Caco-2 (cell line): ENCODE measurements at regions not wholly inside any gene's neighbourhood (a gene's known extent, or its start where the extent isn't known, plus 50 kb on each side); places are given as distances from the start of the nearest gene placed in this dataset.

Experiments
- BruUV-seq: library from RNA; stranded (reverse); fragments of 400-500 nt; replicated peaks from 2 replicates; lab custom pipeline; 2021; lab: Mats Ljungman, UMichigan
- CTCF ChIA-PET: fragments of 300-600 bp; sonication (Branson Sonifier 250); formaldehyde crosslinking; loops from one replicate; lab custom pipeline; 2022; ENCODE audit warnings: antibody characterized with exemption; lab: Charles Lee
- POLR2A ChIA-PET: fragments of 300-600 bp; sonication (Branson Sonifier 250); formaldehyde crosslinking; loops from one replicate; lab custom pipeline; 2022; ENCODE audit warnings: antibody characterized with exemption; lab: Charles Lee
- DNase-seq, 2 experiments: peaks; one replicate each; pipeline versions ENCODE4 v3.0.0 to v3.0.0-alpha.2; 2020 to 2022
- H3K27me3 ChIP-seq: replicated peaks from 2 replicates; pipeline ENCODE4 v1.6.0; 2011; ENCODE audit warnings: low read length; ENCODE audit not compliant: control insufficient read depth, insufficient read depth
- H3K36me3 ChIP-seq: 2 replicates; pipeline ENCODE4 v1.5.1; 2011; ENCODE audit warnings: low read length; ENCODE audit not compliant: control insufficient read depth, insufficient read depth
- H3K4me1 ChIP-seq: fragments of 250-450 bp; sonication (Bioruptor Pico); 2 replicates; pipeline ENCODE4 v1.5.1; 2020; ENCODE audit warnings: mild to moderate bottlenecking
- H3K4me3 ChIP-seq: 2 replicates; pipeline ENCODE4 v1.5.1; 2011; ENCODE audit warnings: low read depth, mild to moderate bottlenecking, control low read depth, low read length
- H3K9me3 ChIP-seq: fragments of 250-450 bp; sonication (Bioruptor Pico); 2 replicates; pipeline ENCODE4 v1.5.1; 2020; ENCODE audit warnings: mild to moderate bottlenecking, moderate library complexity
- H3K27ac Mint-ChIP-seq: one replicate; pipeline ENCODE4 v1.8.0; 2022; ENCODE audit warnings: mixed read lengths; ENCODE audit not compliant: unreplicated experiment
- H3K27me3 Mint-ChIP-seq: one replicate; pipeline ENCODE4 v1.8.0; 2022; ENCODE audit warnings: mixed read lengths; ENCODE audit not compliant: insufficient read depth, unreplicated experiment
- H3K36me3 Mint-ChIP-seq: one replicate; pipeline ENCODE4 v1.8.0; 2022; ENCODE audit warnings: mild to moderate bottlenecking, mixed read lengths; ENCODE audit not compliant: insufficient read depth, unreplicated experiment
- H3K4me1 Mint-ChIP-seq: one replicate; pipeline ENCODE4 v1.8.0; 2022; ENCODE audit warnings: low read depth, mixed read lengths; ENCODE audit not compliant: unreplicated experiment
- H3K4me3 Mint-ChIP-seq: one replicate; pipeline ENCODE4 v1.8.0; 2022; ENCODE audit warnings: mild to moderate bottlenecking, moderate library complexity, mixed read lengths; ENCODE audit not compliant: unreplicated experiment
- H3K9me3 Mint-ChIP-seq: one replicate; pipeline ENCODE4 v1.8.0; 2022; ENCODE audit warnings: mixed read lengths; ENCODE audit not compliant: unreplicated experiment
- CTCF ChIP-seq, 2 experiments: fragments of 200-600 bp in 1 of 2; IDR thresholded peaks; 1 replicate in 1 of 2; 2 replicates in 1 of 2; pipeline versions ENCODE4 v1.5.1 to v1.8.0; 2011 to 2022; ENCODE audit warnings: antibody characterized with exemption in 1 of 2, control low read depth in 1 of 2, inconsistent platforms in 1 of 2, low read depth in 1 of 2, low read length in 1 of 2, mild to moderate bottlenecking in 1 of 2, moderate library complexity in 1 of 2; ENCODE audit not compliant: insufficient read depth in 1 of 2, severe bottlenecking in 1 of 2, unreplicated experiment in 1 of 2
- intact Hi-C: fragments of 100-400 bp; cut with micrococcal nuclease; formaldehyde crosslinking; loops from one replicate; pipeline ENCODE4 v1.10.0; 2022; ENCODE audit not compliant: unreplicated experiment

- peak overlapping the region; percentile 93 for H3K27ac Mint-ChIP-seq
These were observed 223.5 kb downstream of the ZNF674 start for GRCh38 chrX:46321676-46322075.

GRCh38 chrX:46319750-46320149 is 225.5 kb downstream of the ZNF674 start:
- H3K36me3 Mint-ChIP-seq: peaks cover 29% of the 10 kb centered on the region
- no peaks in the 10 kb centered on the region for H3K27me3 Mint-ChIP-seq
- TF ChIP-seq CTCF (IDR thresholded peaks at IDR 0.05; ENCODE audit: insufficient read depth in 1 of 2, low read depth in 1 of 2, low read length in 1 of 2, severe bottlenecking in 1 of 2, unreplicated experiment in 1 of 2): no peak
- H3K27ac Mint-ChIP-seq: peak overlapping the region; percentile 93
- intact Hi-C loops: loop anchor here (1.0 to 5.0 kb wide), 2 partner anchors 109 to 467 kb away; no protein-coding TSS in a partner anchor
- H3K9me3 Mint-ChIP-seq: no peaks in the 10 kb centered on the region
- Histone ChIP-seq H3K9me3 (no peaks in the 10 kb centered on the region), H3K4me3 (no peak overlapping the region), H3K4me1 (peaks cover 58% of the 10 kb centered on the region), H3K36me3 (no peaks in the 10 kb centered on the region), H3K27me3 (no peaks in the 10 kb centered on the region)
- BruUV-seq: no TSS peak
- CTCF ChIA-PET: interaction anchor here (1.0 kb wide), 1 partner anchor 57 kb away, joined by 3 read pairs; no protein-coding TSS in a partner anchor
- H3K4me3 Mint-ChIP-seq: peak overlapping the region; percentile 52
- peaks cover 16% of the 10 kb centered on the region for H3K4me1 Mint-ChIP-seq
- DNase-seq: no peak
- POLR2A ChIA-PET: no interaction called here

More at GRCh38 chrX:46321676-46322075, 223.5 kb downstream of the ZNF674 start:
- Mint-ChIP-seq H3K4me3 (peak overlapping the region; percentile 38), H3K4me1 (peaks cover 21% of the 10 kb centered on the region), H3K36me3 (peaks cover 29% of the 10 kb centered on the region), H3K9me3 (no peaks in the 10 kb centered on the region), H3K27me3 (no peaks in the 10 kb centered on the region)
- Histone ChIP-seq H3K36me3 (no peaks in the 10 kb centered on the region), H3K27me3 (no peaks in the 10 kb centered on the region), H3K4me1 (peaks cover 77% of the 10 kb centered on the region), H3K9me3 (no peaks in the 10 kb centered on the region), H3K4me3 (no peak overlapping the region)
- POLR2A ChIA-PET: no interaction called here
- DNase-seq: no peak
- intact Hi-C loops: loop anchor here (5.0 kb wide), 1 partner anchor 469 kb away; no protein-coding TSS in a partner anchor
- CTCF ChIA-PET: no interaction called here
- no TSS peak for BruUV-seq
- no peak for TF ChIP-seq CTCF (IDR thresholded peaks at IDR 0.05; ENCODE audit: insufficient read depth in 1 of 2, low read depth in 1 of 2, low read length in 1 of 2, severe bottlenecking in 1 of 2, unreplicated experiment in 1 of 2)

GRCh38 chrX:46318551-46318950 is 226.7 kb downstream of the ZNF674 start:
- Histone ChIP-seq H3K4me1 (peaks cover 55% of the 10 kb centered on the region), H3K4me3 (no peak overlapping the region), H3K9me3 (no peaks in the 10 kb centered on the region), H3K27me3 (no peaks in the 10 kb centered on the region), H3K36me3 (no peaks in the 10 kb centered on the region)
- peak overlapping the region; percentile 43 for H3K27ac Mint-ChIP-seq
- intact Hi-C loops: no loop called here
- no TSS peak for BruUV-seq
- H3K4me3 Mint-ChIP-seq: no peak overlapping the region
- TF ChIP-seq CTCF (IDR thresholded peaks at IDR 0.05; ENCODE audit: insufficient read depth in 1 of 2, low read depth in 1 of 2, low read length in 1 of 2, severe bottlenecking in 1 of 2, unreplicated experiment in 1 of 2): no peak
- POLR2A ChIA-PET: no interaction called here
- H3K4me1 Mint-ChIP-seq: peaks cover 11% of the 10 kb centered on the region
- CTCF ChIA-PET: no interaction called here
- peaks cover 27% of the 10 kb centered on the region for H3K36me3 Mint-ChIP-seq
- DNase-seq: no peak
- H3K27me3 Mint-ChIP-seq: no peaks in the 10 kb centered on the region
- H3K9me3 Mint-ChIP-seq: no peaks in the 10 kb centered on the region
